SK-N-MC (cell line): ENCODE measurements at regions not wholly inside any gene's neighbourhood (a gene's known extent, or its start where the extent isn't known, plus 50 kb on each side); places are given as distances from the start of the nearest gene placed in this dataset.
"Not testable (repeated sequence)": the region's sequence is repeated elsewhere in the genome, so short reads cannot be mapped to it uniquely, and the experiment has no call there.

Experiments
- DNase-seq: peaks from one replicate; pipeline ENCODE4 v3.0.0-alpha.2; 2011; ENCODE audit warnings: low read depth, low spot score
- H3K27ac ChIP-seq: fragments of 200-600 bp; sonication (generic); 2 replicates; pipeline ENCODE4 v1.5.1; 2016; ENCODE audit warnings: mixed run types
- H3K36me3 ChIP-seq: fragments of 200-600 bp; sonication (generic); 2 replicates; pipeline ENCODE4 v1.6.1; 2017; ENCODE audit warnings: antibody characterized with exemption, low read length, mixed read lengths; ENCODE audit not compliant: insufficient read depth
- H3K4me3 ChIP-seq: fragments of 200-600 bp; sonication (generic); 2 replicates; pipeline ENCODE4 v1.5.1; 2016
- H3K9ac ChIP-seq: fragments of 200-600 bp; sonication (generic); 2 replicates; pipeline ENCODE4 v1.8.0; 2017; ENCODE audit warnings: mixed run types, mixed read lengths; ENCODE audit not compliant: insufficient read length
- H3K9me3 ChIP-seq: fragments of 200-600 bp; sonication (generic); 2 replicates; pipeline ENCODE4 v1.6.1; 2017; ENCODE audit warnings: low read depth, mild to moderate bottlenecking, antibody characterized with exemption, low read length, moderate library complexity, mixed read lengths
- EZH2 ChIP-seq: fragments of 200-600 bp; sonication (generic); IDR thresholded peaks from one replicate; pipeline ENCODE4 v1.6.1; 2017; ENCODE audit warnings: antibody characterized with exemption
- FOXP2 ChIP-seq: optimal IDR thresholded peaks from 2 replicates; pipeline ENCODE3; 2011; ENCODE audit warnings: mild to moderate bottlenecking, moderate library complexity; ENCODE audit not compliant: insufficient read depth; ENCODE audit errors: extremely low read length, control extremely low read depth
- POLR2AphosphoS5 ChIP-seq: IDR thresholded peaks from 2 replicates; pipeline ENCODE4 v1.6.1; 2012; ENCODE audit warnings: mild to moderate bottlenecking, low read depth, low read length, borderline replicate concordance

- TF ChIP-seq POLR2AphosphoS5: no peak
- TF ChIP-seq EZH2: no peak
- no peak for TF ChIP-seq FOXP2
- Histone ChIP-seq H3K9ac (no peak overlapping the region), H3K27ac (no peak overlapping the region), H3K4me3 (no peak overlapping the region), H3K36me3 (no peaks in the 10 kb centered on the region), H3K9me3 (no peaks in the 10 kb centered on the region)
- DNase-seq: no peak
These were observed 963.0 kb downstream of the CNTNAP5 start for GRCh38 chr2:124988111-124988510.

DNA sequence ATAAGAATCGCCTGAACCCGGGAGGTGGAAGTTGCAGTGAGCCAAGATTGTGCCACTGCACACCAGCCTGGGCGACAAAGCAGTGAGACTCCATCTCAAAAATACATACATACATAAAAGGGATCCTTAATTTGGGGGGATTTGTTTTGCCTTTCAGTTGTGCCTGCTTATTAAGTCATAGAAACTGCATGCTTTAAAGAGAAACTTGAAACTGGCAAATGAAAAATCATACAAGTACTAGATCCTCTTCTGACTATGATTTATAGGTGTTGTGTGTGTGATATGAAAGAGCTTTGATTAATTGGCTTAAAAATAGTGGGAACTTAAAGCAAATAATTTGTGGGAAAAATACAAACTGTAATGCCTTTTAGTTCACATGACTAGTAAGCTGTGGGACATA lies 963.7 kb downstream of the CNTNAP5 start:
- Histone ChIP-seq H3K9ac (no peak overlapping the region), H3K27ac (no peak overlapping the region), H3K36me3 (no peaks in the 10 kb centered on the region), H3K4me3 (no peak overlapping the region), H3K9me3 (no peaks in the 10 kb centered on the region)
- DNase-seq: no peak
- TF ChIP-seq FOXP2 (no peak), EZH2 (no peak), POLR2AphosphoS5 (no peak)

GRCh38 chr2:124993809-124994208 lies 968.7 kb downstream of the CNTNAP5 start:
- H3K27ac ChIP-seq: no peak overlapping the region
- no peak overlapping the region for H3K4me3 ChIP-seq
- TF ChIP-seq EZH2 (no peak), POLR2AphosphoS5 (no peak), FOXP2 (no peak)
- DNase-seq: no peak
- H3K9me3 ChIP-seq: no peaks in the 10 kb centered on the region
- H3K9ac ChIP-seq: no peak overlapping the region
- no peaks in the 10 kb centered on the region for H3K36me3 ChIP-seq

DNA sequence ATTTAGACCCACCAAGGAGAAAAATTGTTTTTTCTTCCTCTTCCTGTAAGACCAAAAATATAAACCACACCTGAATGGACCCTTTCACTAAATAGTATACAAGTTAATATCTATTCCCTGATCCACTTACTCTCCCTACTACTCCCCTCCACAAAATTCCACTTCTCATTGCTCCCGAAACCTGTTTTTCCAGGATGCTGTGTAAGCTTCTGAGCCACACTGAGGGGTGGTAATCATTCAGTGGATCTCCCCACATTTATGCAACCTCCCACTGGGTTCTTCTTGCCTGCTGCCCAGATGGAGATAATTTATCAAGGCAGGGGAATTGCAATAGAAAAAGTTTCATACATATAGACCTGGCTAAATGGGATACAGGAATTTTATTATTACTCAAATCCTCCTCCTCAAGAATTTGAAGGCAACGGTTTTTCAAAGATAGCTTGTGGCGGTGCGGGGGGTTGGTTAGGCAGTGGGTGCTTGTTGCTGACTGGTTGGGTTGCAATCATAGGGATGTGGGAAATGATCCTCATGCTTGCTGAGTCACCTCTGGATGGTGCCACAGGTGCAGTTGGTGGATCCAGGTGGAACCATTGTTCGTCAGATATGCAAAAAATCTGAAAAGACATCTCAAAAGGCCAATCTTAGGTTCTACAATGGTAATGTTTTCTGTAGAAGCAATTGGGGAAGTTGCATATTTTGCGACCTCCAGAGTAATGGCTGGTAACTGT lies 970.3 kb downstream of the CNTNAP5 start:
- Histone ChIP-seq H3K27ac (no peak overlapping the region), H3K9ac (no peak overlapping the region), H3K36me3 (no peaks in the 10 kb centered on the region), H3K9me3 (no peaks in the 10 kb centered on the region), H3K4me3 (no peak overlapping the region)
- TF ChIP-seq POLR2AphosphoS5 (no peak), EZH2 (no peak), FOXP2 (no peak)
- DNase-seq: no peak

- DNase-seq: no peak
- no peak overlapping the region for H3K9ac ChIP-seq
- H3K4me3 ChIP-seq: no peak overlapping the region
- H3K36me3 ChIP-seq: no peaks in the 10 kb centered on the region
- no peak overlapping the region for H3K27ac ChIP-seq
- no peaks in the 10 kb centered on the region for H3K9me3 ChIP-seq
- no peak for TF ChIP-seq EZH2
- TF ChIP-seq FOXP2: no peak
- TF ChIP-seq POLR2AphosphoS5: no peak
These were observed 971.3 kb downstream of the CNTNAP5 start for GRCh38 chr2:124996406-124996805.

- H3K9ac ChIP-seq: no peak overlapping the region
- DNase-seq: no peak
- TF ChIP-seq EZH2 (no peak), FOXP2 (no peak), POLR2AphosphoS5 (no peak)
- no peaks in the 10 kb centered on the region for H3K36me3 ChIP-seq
- no peak overlapping the region for H3K27ac ChIP-seq
- no peaks in the 10 kb centered on the region for H3K9me3 ChIP-seq
- H3K4me3 ChIP-seq: no peak overlapping the region
These were observed 974.8 kb downstream of the CNTNAP5 start for GRCh38 chr2:124999906-125000305.

DNA sequence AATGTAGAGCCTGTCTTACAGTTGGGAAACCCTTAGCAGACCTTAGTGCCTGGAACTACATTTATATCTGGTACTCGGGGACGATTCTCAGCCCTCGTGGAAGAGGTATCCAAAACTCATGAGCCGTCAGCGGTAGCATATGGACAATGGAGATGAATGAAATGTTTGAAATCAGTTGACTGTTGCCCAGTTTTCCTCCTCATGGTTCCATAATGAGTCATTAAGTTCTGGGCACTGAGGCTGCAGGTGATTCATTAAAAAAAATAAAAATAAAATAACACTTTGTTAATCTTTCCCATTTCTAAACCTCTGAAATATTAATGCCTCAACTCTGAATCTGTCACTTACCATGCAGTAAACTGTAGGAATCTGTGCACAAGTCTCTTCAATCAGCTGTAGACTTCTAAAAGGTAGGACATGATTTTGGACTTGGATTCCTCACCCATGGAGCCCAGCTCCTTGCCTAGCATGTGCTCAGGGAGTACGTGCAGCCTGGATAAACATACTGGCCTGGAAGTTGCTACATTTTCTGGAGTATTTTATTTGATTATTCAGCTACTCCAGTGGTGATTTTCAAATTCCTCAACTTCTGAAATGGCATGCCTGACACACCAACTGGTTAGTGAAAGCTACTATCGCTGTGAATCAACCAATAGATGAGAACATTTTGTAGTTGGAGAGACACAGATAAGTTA lies 979.2 kb downstream of the CNTNAP5 start:
- DNase-seq: no peak
- TF ChIP-seq FOXP2 (no peak), EZH2 (no peak), POLR2AphosphoS5 (no peak)
- H3K4me3 ChIP-seq: no peak overlapping the region
- H3K9me3 ChIP-seq: no peaks in the 10 kb centered on the region
- H3K36me3 ChIP-seq: no peaks in the 10 kb centered on the region
- no peak overlapping the region for H3K9ac ChIP-seq
- H3K27ac ChIP-seq: no peak overlapping the region

DNA sequence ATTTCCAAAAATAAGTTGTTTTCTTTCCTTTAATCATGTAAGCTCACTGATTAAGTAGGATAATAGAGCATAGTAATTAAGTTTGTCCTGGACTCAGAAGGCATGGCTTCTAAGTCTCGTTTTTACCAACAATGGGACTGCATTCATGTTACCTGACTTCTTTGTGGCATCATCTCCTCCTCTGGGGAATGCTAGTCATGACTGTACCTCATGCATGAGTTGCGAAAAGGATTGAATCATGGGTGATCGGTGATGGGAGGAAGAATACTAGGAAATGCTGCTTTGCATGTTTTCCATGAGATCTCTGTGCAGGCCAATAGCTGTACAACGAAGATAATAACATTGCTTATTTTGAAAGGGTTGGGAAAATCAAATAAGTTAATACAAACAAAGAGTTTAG lies 981.6 kb downstream of the CNTNAP5 start:
- no peaks in the 10 kb centered on the region for H3K9me3 ChIP-seq
- DNase-seq: no peak
- H3K27ac ChIP-seq: no peak overlapping the region
- no peak overlapping the region for H3K4me3 ChIP-seq
- no peak for TF ChIP-seq POLR2AphosphoS5
- no peak for TF ChIP-seq FOXP2
- TF ChIP-seq EZH2: no peak
- H3K9ac ChIP-seq: no peak overlapping the region
- no peaks in the 10 kb centered on the region for H3K36me3 ChIP-seq

GRCh38 chr2:125028721-125029120 lies 1003.6 kb downstream of the CNTNAP5 start:
- H3K36me3 ChIP-seq, H3K27ac ChIP-seq, H3K4me3 ChIP-seq, DNase-seq, H3K9me3 ChIP-seq, H3K9ac ChIP-seq: not testable (repeated sequence)
